GM21367 (cell line): ENCODE measurements at regions not wholly inside any gene's neighbourhood (a gene's known extent, or its start where the extent isn't known, plus 50 kb on each side); places are given as distances from the start of the nearest gene placed in this dataset.
A peak's percentile ranks its signal among the peaks of the same experiment; 100 is the strongest.
"Not testable (repeated sequence)": the region's sequence is repeated elsewhere in the genome, so short reads cannot be mapped to it uniquely, and the experiment has no call there.

ENCODE experiments used
- ATAC-seq: cut with Tn5 transposase; IDR thresholded peaks from one replicate; pipeline ENCODE4 v1.9.1; 2021; ENCODE audit not compliant: unreplicated experiment

GRCh38 chrX:102784550-102784949, 64.0 kb downstream of the GPRASP3 start:
- no peak for ATAC-seq

GRCh38 chrX:102787283-102787682, 66.7 kb downstream of the GPRASP3 start:
- ATAC-seq: no peak

GRCh38 chrX:102808336-102808735, 87.8 kb downstream of the GPRASP3 start:
- ATAC-seq: no peak

- ATAC-seq: not testable (repeated sequence)
Observed at GRCh38 chrX:102818269-102818668, 97.7 kb downstream of the GPRASP3 start.

GRCh38 chrX:102832661-102833060, 104.4 kb upstream of the RAB40AL start:
- ATAC-seq: no peak

- ATAC-seq: no peak
Observed at GRCh38 chrX:102833136-102833535, 103.9 kb upstream of the RAB40AL start.

- ATAC-seq: no peak
Observed at GRCh38 chrX:102835504-102836146, 101.4 kb upstream of the RAB40AL start.

- ATAC-seq: no peak
Observed at GRCh38 chrX:102837847-102838246, 99.2 kb upstream of the RAB40AL start.

- ATAC-seq: no peak
Observed at GRCh38 chrX:102840871-102841705, 96.0 kb upstream of the RAB40AL start.

GRCh38 chrX:102841706-102842003, 95.4 kb upstream of the RAB40AL start:
- ATAC-seq: no peak

GRCh38 chrX:102845020-102845419, 92.1 kb upstream of the RAB40AL start:
- ATAC-seq: no peak

- no peak for ATAC-seq
Observed at GRCh38 chrX:102846544-102847236, 90.4 kb upstream of the RAB40AL start.

- no peak for ATAC-seq
Observed at GRCh38 chrX:102847362-102847761, 89.7 kb upstream of the RAB40AL start.

GRCh38 chrX:102849396-102849795, 87.7 kb upstream of the RAB40AL start:
- no peak for ATAC-seq

- not testable (repeated sequence) for ATAC-seq
Observed at GRCh38 chrX:102858826-102859549, 78.1 kb upstream of the RAB40AL start.

- no peak for ATAC-seq
Observed at GRCh38 chrX:102859550-102859871, 77.6 kb upstream of the RAB40AL start.

- ATAC-seq: no peak
Observed at GRCh38 chrX:102860235-102860634, 76.8 kb upstream of the RAB40AL start.

GRCh38 chrX:102863735-102864134, 73.3 kb upstream of the RAB40AL start:
- ATAC-seq: peak; percentile 90

GRCh38 chrX:102866981-102867656, 70.0 kb upstream of the RAB40AL start:
- no peak for ATAC-seq

- no peak for ATAC-seq
Observed at GRCh38 chrX:102883491-102883890, 53.6 kb upstream of the RAB40AL start.
